Nephron (organoid): ENCODE measurements at regions not wholly inside any gene's neighbourhood (a gene's known extent, or its start where the extent isn't known, plus 50 kb on each side); places are given as distances from the start of the nearest gene placed in this dataset.
"Not testable (repeated sequence)": the region's sequence is repeated elsewhere in the genome, so short reads cannot be mapped to it uniquely, and the experiment has no call there.

Source experiments
- H3K27ac Mint-ChIP-seq, 3 experiments: 2 replicates each; pipeline ENCODE4 v1.8.0; 2020; ENCODE audit warnings: mixed read lengths in 3 of 3, mild to moderate bottlenecking in 2 of 3, moderate library complexity in 1 of 3
- H3K27me3 Mint-ChIP-seq: 2 replicates; pipeline ENCODE4 v1.8.0; 2021; ENCODE audit warnings: low read depth, mild to moderate bottlenecking, moderate library complexity, mixed read lengths
- H3K36me3 Mint-ChIP-seq: 2 replicates; pipeline ENCODE4 v1.8.0; 2020; ENCODE audit warnings: low read depth, mixed read lengths
- H3K4me1 Mint-ChIP-seq: 2 replicates; pipeline ENCODE4 v1.8.0; 2020; ENCODE audit warnings: mixed read lengths
- H3K4me3 Mint-ChIP-seq, 3 experiments: 2 replicates each; pipeline ENCODE4 v1.8.0; 2020; ENCODE audit warnings: mild to moderate bottlenecking in 3 of 3, mixed read lengths in 3 of 3, moderate library complexity in 2 of 3
- H3K9me3 Mint-ChIP-seq: 2 replicates; pipeline ENCODE4 v1.8.0; 2020; ENCODE audit warnings: mixed read lengths
- CTCF ChIP-seq, 3 experiments: fragments of 200-600 bp; sonication (generic); IDR thresholded peaks; one replicate each; pipeline ENCODE4 v1.5.0; 2021; ENCODE audit warnings: antibody characterized with exemption in 3 of 3; ENCODE audit not compliant: unreplicated experiment in 3 of 3

- no peaks in the 10 kb centered on the region for H3K27me3 Mint-ChIP-seq
- peaks cover 10% of the 10 kb centered on the region for H3K4me1 Mint-ChIP-seq
- H3K4me3 Mint-ChIP-seq: no peak overlapping the region
- H3K27ac Mint-ChIP-seq: peak overlapping the region in 2 of 3 experiments; percentile 57 to 93
- TF ChIP-seq CTCF (IDR thresholded peaks at IDR 0.05; ENCODE audit: unreplicated experiment in 3 of 3): no peak
- no peaks in the 10 kb centered on the region for H3K36me3 Mint-ChIP-seq
- H3K9me3 Mint-ChIP-seq: no peaks in the 10 kb centered on the region
Observed at GRCh38 chr7:138388673-138389491, 71.2 kb upstream of the TRIM24 start.

GRCh38 chr7:138395763-138396162, 64.3 kb upstream of the TRIM24 start:
- no peak for TF ChIP-seq CTCF (IDR thresholded peaks at IDR 0.05; ENCODE audit: unreplicated experiment in 3 of 3)
- no peaks in the 10 kb centered on the region for H3K36me3 Mint-ChIP-seq
- peak overlapping the region; percentile 52 to 98 (median 98) for H3K27ac Mint-ChIP-seq
- H3K4me1 Mint-ChIP-seq: peaks cover 5% of the 10 kb centered on the region
- no peak overlapping the region for H3K4me3 Mint-ChIP-seq
- peaks cover 3% of the 10 kb centered on the region for H3K9me3 Mint-ChIP-seq
- H3K27me3 Mint-ChIP-seq: no peaks in the 10 kb centered on the region

GRCh38 chr7:138396251-138397070, 63.6 kb upstream of the TRIM24 start:
- Mint-ChIP-seq H3K36me3 (no peaks in the 10 kb centered on the region), H3K4me3 (peak overlapping the region in 2 of 3 experiments; percentile 13 to 14), H3K4me1 (peaks cover 5% of the 10 kb centered on the region), H3K27me3 (no peaks in the 10 kb centered on the region), H3K27ac (peak overlapping the region; percentile 96 to 98 (median 98)), H3K9me3 (peaks cover 3% of the 10 kb centered on the region)
- no peak for TF ChIP-seq CTCF (IDR thresholded peaks at IDR 0.05; ENCODE audit: unreplicated experiment in 3 of 3)

GRCh38 chr7:138397071-138397433, 63.0 kb upstream of the TRIM24 start:
- H3K4me3 Mint-ChIP-seq, H3K36me3 Mint-ChIP-seq, H3K9me3 Mint-ChIP-seq, H3K4me1 Mint-ChIP-seq, H3K27me3 Mint-ChIP-seq: not testable (repeated sequence)
- H3K27ac Mint-ChIP-seq: peak overlapping the region; percentile 96 to 98 (median 98)

- TF ChIP-seq CTCF (IDR thresholded peaks at IDR 0.05; ENCODE audit: unreplicated experiment in 3 of 3): no peak
- Mint-ChIP-seq H3K36me3 (no peaks in the 10 kb centered on the region), H3K27ac (no peak overlapping the region), H3K27me3 (no peaks in the 10 kb centered on the region), H3K9me3 (peaks cover 3% of the 10 kb centered on the region), H3K4me3 (no peak overlapping the region), H3K4me1 (peaks cover 5% of the 10 kb centered on the region)
Observed at GRCh38 chr7:138398857-138399256, 61.2 kb upstream of the TRIM24 start.

- Mint-ChIP-seq H3K36me3 (no peaks in the 10 kb centered on the region), H3K4me3 (no peak overlapping the region), H3K9me3 (no peaks in the 10 kb centered on the region), H3K27ac (no peak overlapping the region), H3K27me3 (no peaks in the 10 kb centered on the region), H3K4me1 (peaks cover 5% of the 10 kb centered on the region)
- TF ChIP-seq CTCF (IDR thresholded peaks at IDR 0.05; ENCODE audit: unreplicated experiment in 3 of 3): no peak
Observed at GRCh38 chr7:138400400-138400886, 59.6 kb upstream of the TRIM24 start.
